HS-5 (cell line): ENCODE measurements at regions not wholly inside any gene's neighbourhood (a gene's known extent, or its start where the extent isn't known, plus 50 kb on each side); places are given as distances from the start of the nearest gene placed in this dataset.
"Not testable (repeated sequence)": the region's sequence is repeated elsewhere in the genome, so short reads cannot be mapped to it uniquely, and the experiment has no call there.

Source experiments
- DNase-seq: peaks from one replicate; pipeline ENCODE4 v3.0.0-alpha.2; 2012; ENCODE audit warnings: low read depth

DNA sequence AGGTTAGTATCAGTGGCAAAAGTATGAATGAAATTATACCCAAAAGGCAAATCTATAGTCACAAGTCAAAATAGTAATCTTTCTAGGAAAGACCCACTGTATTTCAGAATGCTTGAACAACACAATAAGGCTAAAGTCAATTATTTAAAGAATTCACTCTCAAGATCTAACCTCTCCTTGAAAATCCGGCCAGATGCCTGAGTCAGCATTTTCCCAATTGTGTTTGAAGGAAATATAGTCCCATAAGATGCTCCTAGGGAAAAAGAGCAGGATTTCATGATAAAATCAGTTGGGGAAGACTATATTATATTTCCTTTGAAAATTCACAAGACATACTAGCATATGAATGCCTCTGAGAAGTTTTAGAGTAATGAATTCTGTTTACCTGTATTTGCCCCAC, 1075.0 kb downstream of the GRM8 start:
- DNase-seq = no peak

DNA sequence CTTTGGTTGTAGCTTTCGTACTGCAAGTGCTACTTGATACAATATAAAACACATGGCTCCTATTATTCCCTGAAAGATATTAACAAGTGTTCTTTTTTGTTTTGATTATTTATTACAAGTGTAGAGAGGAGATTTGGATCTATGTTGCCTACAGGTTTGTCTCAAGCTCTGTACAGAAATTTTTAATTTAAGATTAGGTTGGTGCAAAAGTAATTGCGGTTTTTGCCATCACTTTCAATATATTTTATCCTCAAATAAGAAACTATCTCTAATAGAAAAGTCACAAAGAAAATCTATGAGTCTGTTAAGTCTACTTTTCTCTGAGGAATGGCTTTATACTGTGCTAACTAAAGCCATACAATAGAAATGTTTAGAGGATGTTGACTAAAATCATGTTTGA, 1086.1 kb downstream of the GRM8 start:
- no peak for DNase-seq

DNA sequence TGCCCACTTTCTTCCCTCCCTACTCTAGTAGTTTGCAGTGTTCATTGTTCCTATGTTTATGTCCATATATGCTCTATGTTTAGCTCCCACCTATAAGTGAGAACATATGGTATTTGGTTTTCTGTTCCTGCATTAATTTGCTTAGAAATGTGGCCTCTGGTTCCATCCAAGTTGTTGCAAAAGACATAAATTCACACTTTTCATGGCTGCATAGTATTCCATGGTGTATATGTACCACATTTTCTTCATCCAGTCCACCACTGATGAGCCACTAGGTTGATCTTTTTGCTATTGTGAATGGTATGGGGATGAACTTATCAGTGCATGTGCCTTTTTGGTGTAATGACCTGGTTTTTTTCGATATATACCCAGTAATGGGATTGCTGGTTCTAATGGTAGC, 1089.1 kb downstream of the GRM8 start:
- DNase-seq = no peak

DNA sequence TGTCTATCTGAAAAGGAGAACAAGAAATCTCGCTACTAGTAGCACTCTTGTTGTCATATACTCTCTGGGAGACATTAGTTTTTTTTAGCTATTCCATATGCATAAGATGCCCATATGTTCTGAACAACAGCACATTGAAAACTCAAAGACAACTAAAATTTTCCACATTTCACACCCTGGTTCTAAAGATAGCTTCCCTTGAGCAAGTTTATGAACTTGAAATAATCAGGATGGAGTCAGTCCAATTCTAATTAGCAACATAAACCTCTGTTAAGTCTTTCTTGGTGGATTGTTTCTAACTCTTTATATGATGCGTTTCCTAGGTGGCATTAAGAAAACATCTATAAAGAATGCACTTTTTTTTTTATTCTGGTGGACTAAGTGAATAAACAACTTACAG, 1095.3 kb downstream of the GRM8 start:
- DNase-seq = no peak

DNA sequence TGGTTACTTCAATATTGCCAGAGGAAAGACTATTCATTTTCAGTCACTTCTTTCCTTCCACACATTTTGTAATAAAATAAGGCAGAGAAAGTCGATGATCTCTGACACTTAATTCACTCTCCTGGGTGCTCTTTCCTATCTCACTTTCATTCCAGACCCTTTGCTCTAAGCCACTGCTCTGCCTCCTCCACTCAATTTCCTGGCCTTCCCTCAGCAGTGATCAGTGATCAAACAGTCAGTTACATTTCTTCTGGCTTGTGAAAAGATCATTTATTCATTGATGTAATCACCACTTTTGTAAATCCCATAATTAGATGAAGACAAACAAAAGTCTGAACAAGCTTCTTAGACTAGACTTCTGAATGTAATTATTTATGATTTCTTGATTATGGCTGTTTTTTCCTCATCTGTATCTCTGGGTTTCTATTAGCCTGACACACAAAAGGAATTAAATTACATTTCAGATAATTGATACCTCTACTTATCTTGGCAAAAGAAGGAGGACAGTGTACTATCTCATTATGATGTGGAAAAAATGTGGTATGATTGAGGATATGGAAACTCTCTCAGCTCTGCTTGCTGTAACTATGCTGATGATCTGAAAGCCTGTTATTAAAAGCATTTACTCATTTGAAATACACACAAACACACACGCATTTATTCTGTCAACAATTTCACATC, 1102.3 kb downstream of the GRM8 start:
- no peak for DNase-seq

DNA sequence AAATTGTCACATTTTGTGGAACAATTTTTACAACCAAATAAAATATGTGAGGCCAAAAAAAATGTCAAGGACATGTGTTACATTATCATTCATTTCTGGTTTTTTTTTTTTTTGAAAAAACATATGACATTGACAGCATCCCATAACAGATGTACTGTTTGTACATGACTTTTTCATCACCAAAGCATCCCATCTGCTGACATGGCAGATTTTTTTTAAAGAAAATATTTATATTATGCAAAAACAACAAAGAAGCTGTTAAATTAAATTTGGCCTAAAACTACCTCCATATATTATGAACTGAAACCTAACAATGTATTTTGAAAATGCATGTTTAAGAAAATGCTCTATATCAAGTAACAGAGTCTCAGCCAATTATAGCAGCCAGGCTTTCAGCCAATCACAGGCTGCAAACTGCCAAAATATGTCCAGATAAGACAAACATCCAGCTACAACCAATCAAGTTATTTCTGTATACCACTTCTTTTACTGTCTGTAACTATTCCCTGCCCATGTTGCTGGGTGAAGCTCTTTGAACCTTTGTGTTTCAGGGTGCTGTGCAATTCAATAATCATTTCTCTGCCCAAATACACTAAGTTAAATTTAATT, 1111.8 kb downstream of the GRM8 start:
- no peak for DNase-seq

DNA sequence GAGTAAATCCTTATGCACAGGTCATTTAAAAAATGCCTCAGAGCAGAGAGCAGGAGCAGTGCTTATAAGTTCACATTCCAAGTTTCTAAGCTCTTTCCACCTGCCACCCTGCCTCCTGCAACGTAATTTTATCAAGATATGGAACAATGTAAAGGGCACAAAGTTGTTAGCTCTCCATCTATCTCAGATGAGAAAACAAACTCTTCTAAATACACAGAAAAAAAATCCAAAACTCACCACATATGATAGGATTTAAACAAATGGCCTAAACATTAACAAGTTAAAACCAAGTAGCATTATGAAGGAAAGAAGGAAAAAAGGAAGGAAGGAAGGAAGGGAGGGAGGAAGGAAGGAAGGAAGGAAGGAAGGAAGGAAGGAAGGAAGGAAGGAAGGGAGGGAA, 1132.8 kb downstream of the GRM8 start:
- DNase-seq = no peak

DNA sequence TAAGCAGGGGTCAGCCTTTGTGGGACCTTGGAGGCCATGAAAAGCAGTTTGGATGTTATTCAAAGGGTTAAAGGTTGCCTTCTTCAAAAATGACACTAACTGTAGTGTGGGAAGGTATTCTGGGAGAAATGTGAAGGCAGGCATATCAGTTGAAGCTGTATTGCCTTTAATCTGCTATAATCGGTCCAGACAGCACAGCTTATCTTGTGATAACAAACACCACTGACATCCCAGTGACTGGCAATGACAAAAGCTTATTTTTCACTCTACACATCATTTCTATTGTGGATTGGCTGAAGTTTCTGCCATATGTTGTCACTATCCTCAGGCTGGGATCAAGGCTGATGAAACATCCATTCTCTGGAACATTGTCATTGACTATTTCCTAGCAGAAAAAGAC, 1149.2 kb downstream of the GRM8 start:
- DNase-seq = no peak

DNA sequence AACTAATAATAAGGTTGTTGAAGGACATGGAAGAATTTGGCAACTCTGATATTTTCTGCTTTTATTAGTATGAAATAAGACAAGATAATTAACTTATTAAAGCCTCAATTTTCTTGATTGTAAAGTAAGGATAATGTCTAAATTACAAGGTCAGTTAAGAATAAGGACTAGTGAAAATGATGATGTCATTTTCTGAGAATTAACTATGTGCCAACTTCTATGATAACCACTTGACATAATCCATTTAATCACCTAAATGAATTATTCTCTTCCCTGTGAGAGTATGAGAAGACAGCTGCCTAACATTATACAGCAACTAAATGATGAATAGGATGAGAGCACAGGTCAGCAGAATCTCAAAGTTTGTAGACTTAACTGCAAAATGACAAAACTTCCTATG, 1153.4 kb upstream of the POT1 start:
- no peak for DNase-seq

DNA sequence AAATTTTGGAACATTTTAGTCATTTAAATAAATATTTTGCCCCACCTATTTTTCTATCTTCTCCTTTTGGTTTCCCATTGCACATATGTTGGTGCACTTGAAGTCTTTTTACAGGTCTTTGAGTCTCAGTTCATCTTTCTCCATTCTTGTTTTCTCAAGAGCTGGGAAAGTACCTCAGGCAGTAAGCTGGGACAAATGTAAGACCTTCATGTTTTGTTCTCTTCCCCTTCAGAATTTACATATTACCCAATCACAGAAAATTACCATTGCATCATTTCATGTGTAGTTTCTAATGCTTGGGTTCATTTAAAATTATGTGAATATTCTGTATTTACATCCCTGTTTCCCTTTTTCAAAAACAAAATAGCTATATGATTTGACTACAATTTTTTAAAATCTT, 1150.0 kb upstream of the POT1 start:
- no peak for DNase-seq

DNA sequence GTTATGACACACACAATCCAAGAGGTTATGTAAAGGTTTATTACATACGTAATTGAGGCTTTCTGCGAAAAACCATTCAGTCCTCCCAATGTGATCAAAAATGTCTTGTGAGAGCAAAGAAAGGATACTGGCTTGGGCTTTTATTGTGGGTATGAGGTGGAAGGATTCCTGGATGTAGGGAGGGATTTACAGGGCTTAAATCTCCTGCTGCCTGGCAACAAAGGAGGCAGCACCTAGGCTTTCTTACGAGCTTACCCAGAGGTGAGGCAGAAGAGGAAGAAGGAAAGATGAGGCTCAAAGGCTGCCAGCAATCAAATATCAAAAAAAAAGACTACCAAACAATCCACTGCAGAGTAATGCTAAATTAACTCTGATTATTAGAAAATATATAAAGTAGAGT, 1149.5 kb upstream of the POT1 start:
- DNase-seq = no peak

DNA sequence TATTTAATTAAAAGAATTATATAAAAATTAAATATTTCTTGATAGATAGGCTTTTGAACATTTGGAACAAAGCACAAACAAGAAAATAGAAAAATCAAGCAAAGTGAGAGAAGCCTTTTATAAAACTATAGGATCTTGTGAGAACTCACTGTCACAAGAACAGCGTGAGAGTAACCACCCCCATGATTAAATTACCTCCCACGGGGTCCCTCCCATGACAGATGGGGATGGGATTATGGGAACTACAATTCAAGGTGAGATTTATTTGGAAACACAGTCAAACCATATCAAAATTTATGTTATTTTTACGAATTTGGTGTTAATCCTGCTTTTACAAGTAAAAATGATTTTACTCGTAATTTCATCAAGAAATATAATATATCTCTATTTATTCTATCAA, 1136.1 kb upstream of the POT1 start:
- no peak for DNase-seq

DNA sequence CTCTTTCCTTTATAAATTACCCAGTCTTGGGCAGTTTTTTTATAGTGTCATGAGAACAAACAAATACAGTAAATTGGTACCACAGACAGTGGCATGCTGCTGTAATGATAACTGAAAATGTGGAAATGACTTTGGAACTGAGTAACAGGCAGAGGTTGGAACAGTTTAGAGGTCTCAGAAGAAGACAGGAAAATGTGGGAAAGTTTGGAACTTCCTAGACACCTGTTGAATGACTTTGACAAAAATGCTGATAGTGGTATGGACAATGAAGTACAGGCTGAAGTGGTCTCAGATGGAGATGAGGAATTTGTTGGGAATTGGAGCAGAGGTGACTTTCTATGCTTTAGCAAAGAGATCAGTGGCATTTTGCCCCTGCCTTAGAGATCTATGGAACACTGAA, 1128.4 kb upstream of the POT1 start:
- DNase-seq = no peak

DNA sequence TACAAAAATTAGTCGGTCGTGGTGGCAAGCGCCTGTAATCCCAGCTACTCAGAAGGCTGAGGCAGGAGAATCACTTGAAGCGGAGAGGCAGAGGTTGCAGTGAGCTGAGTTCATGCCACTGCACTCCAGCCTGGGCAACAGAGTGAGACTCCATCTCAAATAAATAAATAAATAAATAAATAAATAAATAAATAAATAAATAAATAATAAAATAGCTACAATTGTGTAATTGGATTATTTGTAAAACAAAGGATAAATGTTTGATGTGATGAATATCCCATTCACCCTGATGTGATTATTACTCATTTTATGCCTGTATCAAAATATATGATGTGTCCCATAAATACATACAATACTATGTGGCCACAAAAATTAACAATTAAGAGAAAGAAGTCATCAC, 1127.0 kb upstream of the POT1 start:
- DNase-seq = not testable (repeated sequence)

DNA sequence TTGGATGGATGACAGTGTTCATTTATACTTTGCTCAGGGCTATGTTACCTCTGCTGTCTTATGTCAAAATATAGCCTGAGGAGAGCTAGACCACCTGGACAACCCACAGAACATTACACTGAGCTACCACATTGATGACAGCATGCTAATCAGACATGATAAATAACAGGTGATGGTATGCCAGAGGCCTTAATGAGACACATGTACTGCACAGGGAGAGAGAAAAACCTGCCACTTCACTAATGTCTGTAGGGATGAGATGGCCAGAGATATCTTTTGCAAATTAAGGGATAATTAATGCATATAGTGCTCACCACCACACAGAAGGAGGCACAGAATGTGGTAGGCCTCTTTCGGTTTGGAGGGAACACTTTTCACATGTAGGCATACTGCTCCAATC, 1122.6 kb upstream of the POT1 start:
- no peak for DNase-seq

DNA sequence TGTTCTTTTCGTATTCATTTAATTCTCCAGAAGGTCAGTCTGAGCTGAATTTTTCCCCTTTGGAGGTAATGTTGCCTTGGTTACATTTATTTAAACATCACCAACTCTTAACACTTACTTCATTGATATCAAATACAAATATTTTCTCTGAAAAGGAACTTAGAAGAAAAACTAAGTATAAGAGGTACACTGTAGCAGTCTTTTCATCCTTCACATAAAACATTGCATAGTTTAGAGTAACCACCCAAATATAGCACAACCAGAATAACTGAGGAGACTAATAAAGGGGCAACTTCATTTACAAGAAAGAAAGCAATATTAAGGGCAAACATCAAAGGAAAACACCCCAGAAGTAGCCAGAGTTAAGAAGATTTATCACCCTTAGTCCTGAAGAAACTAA, 1115.0 kb upstream of the POT1 start:
- no peak for DNase-seq

DNA sequence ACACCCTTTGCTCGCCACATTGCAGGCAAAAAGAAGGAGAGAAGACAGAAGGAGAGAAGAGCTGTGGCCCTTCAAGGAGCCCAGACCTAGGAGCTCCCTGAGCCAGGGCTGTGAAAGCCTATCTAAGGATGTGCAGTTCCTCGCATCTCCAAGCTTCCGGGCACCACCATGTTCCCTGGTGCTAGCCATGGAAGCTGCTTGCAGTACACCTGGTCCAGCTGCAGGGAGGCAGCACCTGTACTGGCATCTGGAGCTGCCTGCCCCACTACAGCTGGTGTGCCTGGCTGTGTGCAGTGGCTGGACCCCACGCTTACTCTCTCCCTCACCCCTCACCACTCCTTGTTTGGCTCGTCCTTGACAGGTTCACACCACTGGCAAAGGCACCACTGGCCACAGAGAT, 1111.8 kb upstream of the POT1 start:
- no peak for DNase-seq

DNA sequence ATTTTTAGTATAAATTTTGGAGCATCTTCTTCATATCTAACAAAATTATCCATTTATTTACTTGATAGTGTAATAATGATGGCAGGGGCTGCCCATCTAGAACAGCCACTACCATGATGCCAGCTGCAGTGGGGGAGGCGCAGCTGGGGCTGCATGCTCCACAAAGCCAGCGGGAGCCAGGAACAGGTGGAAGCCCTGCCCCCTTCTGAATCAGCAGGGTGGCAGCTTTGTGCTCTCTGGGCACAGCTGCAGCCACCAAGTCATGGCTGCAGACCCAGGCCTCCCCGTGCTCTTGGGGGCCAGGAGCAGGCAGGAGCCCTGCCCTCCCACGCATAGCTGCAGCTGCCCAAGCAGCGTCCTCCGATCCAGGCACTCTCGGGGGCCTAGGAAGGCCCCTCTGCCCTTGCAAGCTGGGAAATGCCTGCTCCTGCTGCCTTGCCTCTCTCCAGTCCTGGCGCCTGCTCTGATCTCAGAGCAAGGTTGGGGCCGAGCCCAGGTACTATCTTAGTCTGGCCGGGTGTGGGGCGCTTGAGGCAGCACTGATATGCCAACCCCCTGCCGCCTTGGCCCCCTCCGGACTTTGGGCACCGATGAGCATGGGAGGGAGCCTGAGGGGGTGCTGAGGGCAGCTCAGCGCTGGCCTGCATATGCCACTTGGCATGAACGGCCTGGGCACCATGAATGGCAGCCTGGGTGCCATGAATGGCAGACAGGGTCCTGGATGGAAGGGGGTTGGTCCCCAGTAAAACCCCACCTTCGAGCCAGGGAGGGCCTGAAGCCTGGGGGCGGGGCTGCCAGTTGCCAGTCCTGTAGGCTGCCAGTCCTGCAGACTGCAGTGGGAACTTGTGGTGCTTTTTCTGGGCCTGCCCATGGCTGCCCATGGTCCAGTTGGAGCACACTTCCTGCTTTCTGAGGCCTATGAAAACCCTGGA, 1110.8 kb upstream of the POT1 start:
- DNase-seq = no peak

DNA sequence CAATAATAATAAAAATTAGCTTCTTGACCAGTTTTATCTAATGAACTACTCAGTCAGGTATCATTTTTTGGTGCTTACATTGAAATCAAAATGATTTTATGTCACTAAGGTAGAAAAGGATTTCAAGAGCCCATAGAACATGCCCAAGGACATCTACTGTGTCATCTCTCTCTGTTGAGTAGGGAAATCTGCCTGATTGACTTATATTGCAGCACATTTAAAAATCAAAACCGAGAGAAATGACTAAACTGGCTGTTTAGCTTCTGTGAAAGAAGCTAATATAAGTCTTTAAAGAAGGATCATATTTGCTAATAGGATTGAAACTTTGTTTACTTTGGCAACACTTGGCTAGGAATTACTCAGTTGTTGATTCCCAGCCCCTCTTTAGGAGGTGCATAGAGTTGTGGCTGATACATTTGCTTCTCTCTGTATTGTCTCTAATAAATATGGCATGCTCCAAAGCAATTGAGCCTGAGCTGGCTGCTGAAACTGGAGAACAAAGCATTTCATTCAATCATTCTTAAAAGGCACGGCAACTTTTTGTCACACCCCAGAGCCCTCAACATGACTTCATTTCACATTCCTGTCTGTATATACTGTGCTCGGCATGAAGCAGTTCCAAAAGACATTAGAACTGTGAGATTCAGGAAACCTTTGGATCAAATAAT, 1096.9 kb upstream of the POT1 start:
- DNase-seq = no peak

DNA sequence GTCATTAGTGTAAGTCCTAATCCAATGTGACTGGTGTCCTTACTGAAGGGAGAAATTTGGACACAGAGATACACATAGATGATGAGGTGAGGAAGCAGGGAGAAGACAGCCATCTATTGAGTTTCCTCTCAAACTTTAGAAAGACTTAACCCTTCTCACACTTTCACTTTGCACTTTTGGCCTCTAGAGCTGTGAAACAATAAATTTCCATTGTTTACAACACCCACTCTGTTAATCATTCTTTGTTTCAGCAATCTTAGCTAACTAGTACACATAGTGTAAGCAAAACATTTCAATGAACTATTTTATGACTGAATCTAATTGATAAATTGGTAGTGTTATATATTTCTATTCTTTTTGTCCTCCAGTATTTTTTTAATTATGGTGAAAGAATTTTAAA, 1092.8 kb upstream of the POT1 start:
- DNase-seq = no peak

DNA sequence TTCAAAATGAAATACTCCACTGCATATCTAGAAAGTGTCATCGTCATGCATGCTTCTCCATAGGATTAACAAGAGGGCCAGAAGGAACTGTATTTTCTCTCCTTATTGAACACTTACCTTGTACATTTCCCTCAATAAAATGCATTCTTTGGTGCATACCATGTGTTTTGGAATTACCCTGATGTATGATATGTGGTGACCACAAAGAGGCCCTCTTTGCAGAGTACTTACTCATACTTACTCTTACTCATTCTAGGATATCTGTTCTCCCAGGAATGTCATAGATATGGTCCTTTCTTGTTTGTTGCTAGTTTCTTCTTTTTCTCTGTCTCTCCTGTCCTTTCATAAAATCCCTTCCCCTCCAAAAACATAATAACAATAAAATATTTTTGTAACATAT, 1087.1 kb upstream of the POT1 start:
- peak; percentile 26 for DNase-seq

DNA sequence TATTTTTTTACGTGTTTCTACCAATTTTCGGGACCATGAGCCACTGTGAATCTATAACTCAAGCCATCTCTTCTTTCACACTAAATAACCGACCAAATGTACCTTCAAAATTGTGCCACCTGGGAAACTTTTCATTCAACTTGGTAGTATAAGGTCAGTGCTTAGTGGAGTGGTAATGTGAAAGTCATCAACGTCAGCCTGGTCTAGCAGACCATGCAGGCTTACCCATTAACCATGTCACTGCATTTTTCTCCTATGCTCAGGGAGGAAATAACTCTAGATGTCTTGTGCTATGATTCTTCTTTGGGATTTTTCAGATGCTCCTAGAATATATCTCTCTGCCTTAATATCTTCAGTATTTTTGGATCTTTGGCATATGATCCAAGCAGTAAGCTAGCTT, 1075.4 kb upstream of the POT1 start:
- no peak for DNase-seq

DNA sequence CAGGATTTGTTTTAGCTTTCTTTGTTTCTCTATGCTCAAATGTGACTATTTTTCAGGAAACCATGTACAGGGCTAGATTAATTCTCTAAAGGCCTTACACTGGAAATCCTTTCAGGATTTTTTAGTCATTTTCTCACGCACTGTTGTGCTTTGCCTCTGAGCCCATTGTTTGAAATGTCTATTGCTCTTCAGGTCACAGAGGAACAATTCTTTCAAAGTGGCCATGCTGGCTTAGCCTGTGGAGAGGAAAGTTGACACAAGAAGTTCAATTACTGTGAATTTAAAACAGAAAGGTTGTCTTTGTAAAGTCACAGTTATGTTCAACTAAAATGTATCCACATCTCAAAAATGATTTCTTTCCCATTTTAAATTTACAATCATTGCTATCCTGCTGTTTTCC, 1071.7 kb upstream of the POT1 start:
- no peak for DNase-seq
